Retinal pigment epithelial cell (primary cell): ENCODE measurements at regions not wholly inside any gene's neighbourhood (a gene's known extent, or its start where the extent isn't known, plus 50 kb on each side); places are given as distances from the start of the nearest gene placed in this dataset.

Experiments
- DNase-seq: peaks from one replicate; pipeline ENCODE4 v3.0.0-alpha.2; 2010; ENCODE audit warnings: low read depth
- H3K4me3 ChIP-seq: 2 replicates; pipeline ENCODE4 v1.5.1; 2011; ENCODE audit warnings: mild to moderate bottlenecking, low read length, control low read depth, moderate library complexity
- TF ChIP-seq, protein P1 (sequence below): conservative IDR thresholded peaks from 2 replicates; pipeline ENCODE4 v1.5.1; 2011; ENCODE audit warnings: low read depth, low read length, control low read depth, inconsistent platforms

DNA sequence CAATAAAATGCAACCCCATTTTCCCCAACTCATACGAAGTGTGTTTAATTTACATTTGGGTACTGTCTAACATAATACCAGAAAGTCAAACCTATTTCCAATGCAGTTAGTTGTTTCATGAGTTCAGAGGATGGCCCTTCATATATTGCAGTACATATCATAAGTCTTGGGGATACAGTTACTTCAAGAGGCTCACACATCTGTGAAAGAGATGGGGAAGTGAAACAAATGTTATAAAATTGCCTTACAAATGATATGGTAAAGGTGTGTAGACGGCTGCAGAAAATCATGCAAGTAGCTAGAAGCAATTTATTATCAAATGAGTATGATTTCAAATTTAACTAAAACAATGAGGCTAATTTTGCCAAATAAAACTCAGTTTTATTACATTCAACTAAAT lies 219.0 kb upstream of the CDH12 start:
- TF ChIP-seq, protein P1, sequence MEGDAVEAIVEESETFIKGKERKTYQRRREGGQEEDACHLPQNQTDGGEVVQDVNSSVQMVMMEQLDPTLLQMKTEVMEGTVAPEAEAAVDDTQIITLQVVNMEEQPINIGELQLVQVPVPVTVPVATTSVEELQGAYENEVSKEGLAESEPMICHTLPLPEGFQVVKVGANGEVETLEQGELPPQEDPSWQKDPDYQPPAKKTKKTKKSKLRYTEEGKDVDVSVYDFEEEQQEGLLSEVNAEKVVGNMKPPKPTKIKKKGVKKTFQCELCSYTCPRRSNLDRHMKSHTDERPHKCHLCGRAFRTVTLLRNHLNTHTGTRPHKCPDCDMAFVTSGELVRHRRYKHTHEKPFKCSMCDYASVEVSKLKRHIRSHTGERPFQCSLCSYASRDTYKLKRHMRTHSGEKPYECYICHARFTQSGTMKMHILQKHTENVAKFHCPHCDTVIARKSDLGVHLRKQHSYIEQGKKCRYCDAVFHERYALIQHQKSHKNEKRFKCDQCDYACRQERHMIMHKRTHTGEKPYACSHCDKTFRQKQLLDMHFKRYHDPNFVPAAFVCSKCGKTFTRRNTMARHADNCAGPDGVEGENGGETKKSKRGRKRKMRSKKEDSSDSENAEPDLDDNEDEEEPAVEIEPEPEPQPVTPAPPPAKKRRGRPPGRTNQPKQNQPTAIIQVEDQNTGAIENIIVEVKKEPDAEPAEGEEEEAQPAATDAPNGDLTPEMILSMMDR, result no peak
- no peak for DNase-seq
- no peak overlapping the region for H3K4me3 ChIP-seq

DNA sequence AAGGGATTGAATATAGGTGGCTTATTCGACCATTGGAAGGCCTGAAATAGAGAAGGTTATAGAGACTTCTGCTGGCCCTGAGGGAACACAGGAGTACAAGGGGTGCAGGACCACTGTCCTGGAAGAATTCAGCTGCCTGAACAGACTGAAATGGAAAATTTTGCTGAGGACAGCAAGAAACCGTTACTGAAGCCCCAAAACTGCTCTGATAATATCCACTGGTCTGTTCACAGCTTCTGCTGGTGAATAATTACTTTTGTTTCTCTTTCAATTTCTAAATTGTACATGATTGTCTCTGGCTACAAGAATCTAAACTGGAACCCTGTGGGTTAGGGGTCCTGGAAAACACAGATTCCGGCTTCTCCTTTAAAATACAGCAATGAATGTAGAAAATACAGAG lies 218.5 kb upstream of the CDH12 start:
- TF ChIP-seq, protein P1, result no peak
- no peak overlapping the region for H3K4me3 ChIP-seq
- no peak for DNase-seq

DNA sequence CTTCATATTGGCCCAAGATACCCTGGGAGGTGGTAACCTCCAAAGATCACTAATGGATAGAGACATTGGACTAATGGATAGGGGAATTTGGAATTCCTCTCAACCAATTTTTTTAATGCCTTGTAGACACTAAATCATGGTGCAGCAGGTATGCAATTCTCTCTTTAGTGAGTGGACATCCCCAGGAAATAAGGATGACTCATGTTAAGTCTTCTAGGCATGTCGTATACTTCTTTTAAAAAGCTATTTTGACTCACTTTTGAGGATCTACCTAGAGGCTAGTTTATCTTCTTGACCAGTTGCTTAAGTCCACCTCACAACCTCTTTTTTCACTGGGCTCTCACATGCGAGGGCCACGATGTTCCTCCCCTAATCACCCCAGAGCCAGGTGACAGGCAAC lies 211.6 kb upstream of the CDH12 start:
- TF ChIP-seq, protein P1, result no peak
- DNase-seq, result no peak
- no peak overlapping the region for H3K4me3 ChIP-seq

DNA sequence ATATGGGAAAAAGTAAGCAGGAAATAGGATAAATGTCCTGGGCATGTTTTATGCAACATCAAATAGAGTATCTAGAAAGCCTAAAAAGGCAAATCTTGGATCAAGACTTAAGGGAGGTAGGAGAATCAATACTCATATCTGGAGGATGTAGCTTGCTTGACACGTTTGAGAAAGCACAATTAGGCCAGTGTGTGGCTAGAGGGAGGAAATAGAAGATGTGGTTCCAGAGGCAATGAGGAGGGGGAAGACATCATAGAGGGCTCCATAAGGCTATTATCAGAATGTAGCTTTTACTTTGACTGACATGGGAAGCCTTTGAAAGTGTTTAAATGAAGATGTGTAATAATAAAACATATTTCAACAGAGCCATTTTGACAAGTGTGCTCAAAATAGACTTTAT lies 200.7 kb upstream of the CDH12 start:
- no peak for DNase-seq
- no peak overlapping the region for H3K4me3 ChIP-seq
- TF ChIP-seq, protein P1, result no peak

DNA sequence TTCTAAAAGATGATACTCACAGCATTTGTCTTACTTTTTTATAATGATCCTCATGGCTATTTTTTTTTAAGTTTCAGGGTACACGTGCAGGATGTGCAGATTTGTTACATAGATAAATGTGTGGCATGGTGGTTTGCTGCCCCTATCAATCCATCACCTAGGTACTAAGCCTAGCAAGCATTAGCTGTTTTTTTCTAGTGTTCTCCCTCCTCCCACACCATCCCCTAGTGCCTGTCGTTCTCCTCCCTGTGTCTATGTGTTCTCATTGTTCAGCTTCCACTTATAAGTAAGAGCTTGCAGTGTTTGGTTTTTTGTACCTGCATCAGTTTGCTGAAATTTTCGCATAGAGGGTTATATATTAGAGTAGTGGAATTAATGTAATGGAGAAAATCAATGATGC lies 189.1 kb upstream of the CDH12 start:
- TF ChIP-seq, protein P1, result no peak
- DNase-seq, result no peak
- no peak overlapping the region for H3K4me3 ChIP-seq

DNA sequence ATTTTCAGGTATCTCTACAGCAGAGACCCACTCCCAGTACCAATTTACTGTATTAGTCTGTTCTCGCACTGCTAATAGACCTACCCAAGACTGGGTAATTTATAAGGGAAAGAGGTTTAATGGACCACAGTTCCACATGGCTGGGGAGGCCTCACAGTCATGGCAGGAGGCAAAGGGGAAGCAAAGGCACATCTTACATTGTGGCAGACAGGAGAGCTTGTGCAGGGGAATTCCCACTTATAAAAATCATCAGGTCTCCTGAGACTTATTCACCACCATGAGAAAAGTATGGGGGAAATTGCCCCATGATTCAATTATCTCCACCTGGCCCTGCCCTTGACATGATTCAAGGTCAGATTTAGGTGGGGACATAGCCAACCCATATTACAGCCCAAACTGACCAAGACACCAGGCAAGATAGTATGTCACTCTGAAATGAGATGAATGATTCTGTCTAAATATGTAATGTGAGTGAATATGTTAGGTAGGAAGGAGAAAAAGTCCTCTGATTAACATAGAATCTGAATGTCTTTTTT lies 182.5 kb upstream of the CDH12 start:
- TF ChIP-seq, protein P1, result no peak
- DNase-seq, result no peak
- H3K4me3 ChIP-seq, result no peak overlapping the region

DNA sequence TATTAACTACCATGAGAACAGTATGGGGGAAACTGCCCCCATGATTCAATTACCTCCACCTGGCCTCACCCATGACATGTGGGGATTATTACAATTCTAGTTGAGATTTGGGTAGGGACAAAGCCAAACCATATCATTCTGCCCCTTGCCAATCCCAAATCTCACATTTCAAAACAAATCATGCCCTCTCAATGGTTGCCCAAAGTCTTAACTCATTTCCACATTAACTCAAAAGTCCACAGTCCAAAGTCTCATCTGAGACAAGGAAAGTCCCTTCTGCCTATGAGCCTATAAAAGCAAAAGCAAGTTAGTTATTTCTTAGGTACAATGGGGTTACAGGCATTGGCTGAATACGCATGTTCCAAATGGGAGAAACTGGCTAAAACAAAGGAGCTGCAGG lies 180.7 kb upstream of the CDH12 start:
- TF ChIP-seq, protein P1, result no peak
- no peak overlapping the region for H3K4me3 ChIP-seq
- DNase-seq, result no peak
